ENCODE measurements at regions not wholly inside any gene's neighbourhood (a gene's known extent, or its start where the extent isn't known, plus 50 kb on each side); places are given as distances from the start of the nearest gene placed in this dataset.
A peak's percentile ranks its signal among the peaks of the same experiment; 100 is the strongest.
"Not testable (repeated sequence)": the region's sequence is repeated elsewhere in the genome, so short reads cannot be mapped to it uniquely, and the experiment has no call there.

DNA sequence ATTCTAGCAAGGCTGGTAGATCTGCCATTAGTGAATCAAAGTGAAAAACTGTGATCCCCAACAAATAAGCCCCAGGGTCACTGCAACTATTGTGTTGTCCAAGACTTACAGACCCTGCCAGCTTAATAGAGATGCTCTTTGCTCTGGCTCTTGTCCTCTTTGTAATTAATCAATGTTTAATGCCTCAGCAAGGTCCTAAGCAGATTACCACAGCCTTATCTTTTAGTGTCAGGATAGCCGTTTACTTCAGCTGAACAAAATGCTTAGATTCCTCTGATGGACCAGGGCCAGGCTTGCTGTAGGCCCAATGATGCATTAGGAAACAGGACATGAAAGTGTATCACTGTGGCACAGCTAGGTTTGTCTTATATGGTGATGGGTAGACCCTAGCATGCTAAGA lies 353.3 kb downstream of the HACE1 start:
- DNase-seq (ENCODE audit: low spot score) = no peak

DNA sequence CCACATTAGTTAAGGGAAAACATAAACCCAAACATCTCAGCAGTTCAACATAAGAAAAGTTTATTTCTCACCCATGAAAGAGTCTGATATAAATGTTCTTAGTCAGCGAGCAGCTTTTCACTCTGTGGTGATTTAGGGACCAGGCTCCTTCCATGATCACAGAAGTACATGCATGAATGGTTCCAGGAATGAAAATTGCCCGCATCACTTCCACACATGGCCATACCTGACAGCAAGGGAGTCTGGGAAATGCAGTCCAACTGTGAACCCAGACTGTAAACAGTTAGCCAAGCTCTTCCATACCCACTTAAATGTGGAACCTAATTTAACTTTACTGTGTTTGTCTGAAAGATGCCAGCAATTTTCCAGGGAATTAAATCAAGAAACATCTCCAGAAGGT lies 353.9 kb downstream of the HACE1 start:
- no peak for DNase-seq (ENCODE audit: low spot score)

DNA sequence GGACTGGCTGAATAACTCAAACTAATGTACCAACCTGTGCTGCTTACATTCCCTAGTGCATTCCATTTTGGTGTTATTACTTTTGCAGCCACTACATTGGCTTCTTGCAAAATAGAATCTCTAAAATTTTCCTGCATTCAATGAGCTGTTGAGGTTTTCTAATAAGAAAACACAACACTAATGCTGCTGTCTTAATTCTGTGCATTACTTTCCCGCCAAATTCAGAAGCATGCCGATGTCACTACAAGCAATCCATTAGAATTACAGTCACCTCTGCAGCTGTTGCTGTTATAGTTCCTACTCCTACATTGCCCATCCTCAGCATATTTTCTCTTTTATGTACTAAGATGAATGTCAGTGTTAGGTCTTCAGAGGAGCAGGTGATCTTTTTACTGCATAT lies 359.5 kb downstream of the HACE1 start:
- DNase-seq (ENCODE audit: low spot score) = no peak

DNA sequence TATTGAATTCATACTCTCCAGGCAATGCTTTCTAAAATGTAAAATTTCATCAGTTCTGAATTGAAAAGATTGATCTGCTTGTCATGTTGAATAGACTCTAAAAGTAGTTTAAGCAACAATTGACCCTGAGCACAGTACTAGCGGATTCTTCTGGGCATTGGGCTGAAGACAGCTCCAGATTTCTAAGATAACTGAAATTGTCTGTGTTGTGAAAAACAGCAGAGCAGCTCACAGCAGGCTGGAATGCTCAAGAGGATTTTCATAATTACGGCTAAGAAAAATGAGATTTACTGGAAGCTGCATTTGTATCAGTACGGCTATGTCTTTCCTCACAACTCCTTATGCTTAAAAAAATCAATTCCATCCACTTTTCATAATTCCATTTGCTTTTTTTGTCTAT lies 373.7 kb downstream of the HACE1 start:
- DNase-seq (ENCODE audit: low spot score) = no peak

DNA sequence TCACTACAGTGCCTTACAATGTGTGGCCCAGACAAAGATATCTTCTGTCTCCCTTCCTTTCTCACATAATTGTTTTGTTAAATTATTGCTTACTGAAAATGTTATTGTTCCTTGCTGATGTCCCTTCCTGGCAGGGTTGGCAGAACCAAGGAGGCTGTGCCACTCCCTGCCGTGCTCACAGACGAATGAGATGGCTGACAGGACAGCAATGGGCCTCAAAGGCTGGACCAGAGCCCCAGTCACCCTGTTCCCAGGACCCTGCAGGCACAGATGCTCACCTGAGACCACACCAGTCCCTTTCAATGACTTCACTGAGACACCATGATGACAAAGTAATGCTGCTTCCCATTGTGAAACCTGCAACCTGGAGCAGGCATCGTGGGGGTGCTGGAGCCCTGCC lies 375.1 kb downstream of the HACE1 start:
- DNase-seq (ENCODE audit: low spot score) = no peak

DNA sequence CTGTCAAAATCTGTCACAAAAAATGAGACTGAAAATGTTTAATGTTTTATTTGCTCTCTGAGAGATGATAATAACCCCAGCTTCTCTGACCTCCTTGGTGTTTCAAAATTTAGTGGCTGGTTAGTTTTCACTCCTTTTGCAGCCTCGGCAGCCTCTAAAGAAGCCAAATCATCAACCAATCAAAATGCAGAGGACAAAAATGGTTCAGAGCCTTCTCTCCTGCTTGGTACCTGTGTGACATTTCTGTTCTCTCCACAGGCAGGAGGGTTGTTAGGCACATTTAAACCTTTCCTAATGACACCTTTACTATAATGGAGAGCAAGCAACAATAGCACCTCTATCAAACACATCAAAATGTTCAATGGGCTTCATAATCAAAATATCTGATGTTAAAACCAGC lies 375.5 kb downstream of the HACE1 start:
- no peak for DNase-seq (ENCODE audit: low spot score)

DNA sequence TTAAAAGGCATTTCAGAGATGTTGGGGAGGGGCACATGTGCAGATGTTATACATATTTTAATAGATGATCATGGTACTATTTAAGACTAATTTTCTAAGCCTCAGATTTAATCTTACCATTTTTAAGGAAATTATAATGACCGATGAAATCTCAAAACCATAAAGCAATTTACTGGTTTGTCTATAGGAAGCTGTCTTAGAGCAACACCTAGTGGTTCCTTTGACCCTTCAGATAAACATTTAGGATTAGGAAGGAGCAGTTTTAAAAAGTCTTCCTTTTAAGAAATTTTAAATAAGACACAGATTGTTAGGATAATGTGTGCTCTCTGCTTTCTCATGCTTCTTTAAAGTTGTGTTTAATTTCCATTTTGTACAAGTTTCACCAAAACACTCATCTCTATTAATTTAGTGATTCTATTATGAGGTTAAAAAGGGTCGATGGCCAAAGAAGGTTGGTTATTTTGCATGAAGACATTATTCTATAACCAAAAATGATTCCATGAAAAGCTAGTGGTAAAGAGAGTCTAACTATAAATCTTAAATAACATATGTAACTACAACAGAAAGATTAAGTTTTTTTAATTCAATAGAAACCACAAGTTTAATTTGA lies 376.4 kb downstream of the HACE1 start:
- DNase-seq (ENCODE audit: low spot score) = peak; percentile 11

DNA sequence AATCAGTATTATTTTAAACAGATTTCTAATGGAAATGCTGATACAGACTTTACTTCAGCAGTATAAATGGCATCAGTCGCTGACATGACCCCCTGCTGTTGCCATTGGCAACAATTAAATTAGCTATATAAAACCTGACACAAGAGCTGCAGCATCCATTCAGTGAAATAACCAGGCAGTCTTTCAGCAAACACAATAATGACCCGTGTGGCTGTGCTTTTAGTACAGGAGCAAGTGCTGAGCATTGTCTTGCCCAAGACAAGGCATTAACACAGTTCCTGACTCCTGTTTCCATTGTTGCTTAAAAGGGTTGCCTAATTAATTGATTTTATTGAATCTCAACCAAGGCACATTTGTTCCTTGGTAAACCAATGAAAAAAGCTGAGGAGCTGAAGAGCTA lies 382.1 kb downstream of the HACE1 start:
- no peak for DNase-seq (ENCODE audit: low spot score)

DNA sequence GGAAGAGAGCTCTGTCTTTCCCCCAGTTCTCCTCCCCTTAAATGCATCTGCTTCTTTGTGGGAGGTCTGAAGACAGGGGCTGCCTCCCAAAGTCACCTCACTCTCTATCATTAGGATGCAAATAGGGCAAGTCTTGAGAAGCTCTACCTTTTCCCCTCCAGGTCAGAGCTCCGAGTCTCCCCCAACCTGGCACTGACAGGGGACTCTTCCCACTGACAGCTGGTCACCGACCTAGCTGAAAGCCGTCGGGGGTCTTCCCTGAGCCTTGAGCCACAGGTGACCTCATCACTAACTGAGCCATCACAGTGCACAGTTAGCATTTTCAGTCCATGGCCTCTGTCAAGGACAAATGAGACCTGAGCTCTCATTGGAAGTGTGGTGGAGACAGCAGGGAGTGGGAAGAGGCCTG lies 386.7 kb downstream of the HACE1 start:
- DNase-seq (ENCODE audit: low spot score) = no peak

DNA sequence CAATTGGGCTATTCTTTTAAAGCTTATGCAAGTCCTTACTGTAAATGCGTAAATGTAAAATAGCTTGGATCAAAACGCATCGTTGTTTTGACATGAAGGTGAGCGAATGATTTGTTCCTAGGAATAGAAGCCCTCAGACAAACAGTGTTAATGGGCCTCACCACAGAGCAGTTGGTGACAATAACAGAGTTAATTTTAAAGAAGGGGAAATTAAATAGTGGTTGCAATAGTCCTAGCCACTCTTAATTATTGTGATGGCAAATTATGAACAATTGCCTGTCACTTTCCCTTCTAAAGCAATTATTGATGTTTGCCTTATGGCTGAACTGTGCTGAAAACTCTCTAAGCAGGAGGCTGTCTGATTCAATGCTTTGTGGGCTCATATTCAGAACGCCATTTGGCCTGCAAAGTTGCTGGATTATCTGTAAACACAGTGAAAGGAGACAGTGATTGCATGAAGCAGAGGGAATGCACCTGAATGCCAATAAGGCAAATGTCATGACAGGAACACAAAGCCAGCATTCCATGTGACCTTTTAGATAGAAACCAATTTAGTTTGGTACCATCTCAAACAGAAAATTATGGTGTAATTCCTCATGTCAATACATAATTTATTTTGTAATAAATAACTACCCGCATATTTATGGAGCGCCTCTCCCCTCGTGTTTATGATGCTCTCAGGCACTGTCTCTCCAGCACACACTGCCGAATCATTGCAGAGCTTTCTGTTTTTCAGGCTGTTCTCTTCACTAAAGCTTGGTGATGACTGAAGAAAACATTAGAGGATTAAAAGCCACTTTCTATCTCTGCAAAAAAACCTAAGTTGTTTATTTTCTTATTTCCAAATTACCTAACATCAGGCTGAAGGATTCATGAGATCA lies 387.5 kb downstream of the HACE1 start:
- no peak for DNase-seq (ENCODE audit: low spot score)

DNA sequence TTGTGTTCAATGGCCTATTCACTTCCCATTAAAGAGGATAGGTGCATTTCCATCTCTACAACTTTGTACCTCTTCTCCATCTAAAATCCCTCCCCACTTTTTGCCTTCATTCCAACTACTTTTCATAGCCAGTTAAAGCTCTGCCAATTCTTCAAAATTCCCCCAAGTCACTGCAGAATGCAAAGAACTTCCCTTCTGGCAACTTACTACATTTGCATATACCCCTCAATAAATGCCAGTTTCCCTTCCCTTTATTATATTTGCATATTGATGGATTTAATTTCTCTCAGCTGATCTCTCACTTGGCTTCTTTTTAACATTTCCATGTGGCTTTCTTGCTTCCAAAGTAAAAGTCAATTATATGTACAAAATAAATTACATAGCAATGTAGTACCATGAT lies 393.4 kb downstream of the HACE1 start:
- no peak for DNase-seq (ENCODE audit: low spot score)

DNA sequence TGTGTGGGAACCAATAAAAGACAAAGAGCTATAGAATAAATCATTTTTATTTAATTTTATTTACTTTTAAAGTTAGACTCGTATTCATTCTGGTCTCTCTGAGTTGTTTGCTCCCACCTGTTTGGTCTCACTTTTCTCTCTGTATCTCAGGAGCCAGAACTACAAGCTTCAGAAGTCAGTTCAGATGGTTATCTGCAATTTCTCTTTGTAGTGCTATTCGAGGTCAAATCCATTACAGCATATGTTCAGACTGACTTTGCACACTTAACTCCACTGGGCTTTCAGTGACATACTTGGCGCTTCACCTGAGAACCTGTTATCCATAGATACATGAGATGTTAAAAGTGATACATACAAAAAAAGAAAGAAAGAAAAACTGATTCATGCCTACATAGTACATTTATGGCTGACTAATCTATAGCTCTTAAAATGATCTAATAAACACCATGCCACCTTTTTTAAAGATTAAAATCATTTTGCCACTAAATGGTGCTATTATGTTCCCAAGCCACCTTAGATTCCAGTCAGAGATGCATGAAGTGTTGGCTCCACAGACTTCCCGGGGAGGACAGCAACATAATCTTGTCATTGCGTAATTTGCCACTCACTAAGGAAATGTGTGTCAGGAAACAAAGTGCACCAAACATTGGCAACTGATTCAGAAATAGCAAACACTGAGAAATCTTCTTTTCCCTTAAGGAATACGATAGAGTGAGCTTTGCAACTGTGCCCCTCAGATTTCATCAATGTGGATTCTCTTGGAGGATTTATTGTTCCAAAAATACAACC lies 396.7 kb downstream of the HACE1 start:
- no peak for DNase-seq (ENCODE audit: low spot score)

DNA sequence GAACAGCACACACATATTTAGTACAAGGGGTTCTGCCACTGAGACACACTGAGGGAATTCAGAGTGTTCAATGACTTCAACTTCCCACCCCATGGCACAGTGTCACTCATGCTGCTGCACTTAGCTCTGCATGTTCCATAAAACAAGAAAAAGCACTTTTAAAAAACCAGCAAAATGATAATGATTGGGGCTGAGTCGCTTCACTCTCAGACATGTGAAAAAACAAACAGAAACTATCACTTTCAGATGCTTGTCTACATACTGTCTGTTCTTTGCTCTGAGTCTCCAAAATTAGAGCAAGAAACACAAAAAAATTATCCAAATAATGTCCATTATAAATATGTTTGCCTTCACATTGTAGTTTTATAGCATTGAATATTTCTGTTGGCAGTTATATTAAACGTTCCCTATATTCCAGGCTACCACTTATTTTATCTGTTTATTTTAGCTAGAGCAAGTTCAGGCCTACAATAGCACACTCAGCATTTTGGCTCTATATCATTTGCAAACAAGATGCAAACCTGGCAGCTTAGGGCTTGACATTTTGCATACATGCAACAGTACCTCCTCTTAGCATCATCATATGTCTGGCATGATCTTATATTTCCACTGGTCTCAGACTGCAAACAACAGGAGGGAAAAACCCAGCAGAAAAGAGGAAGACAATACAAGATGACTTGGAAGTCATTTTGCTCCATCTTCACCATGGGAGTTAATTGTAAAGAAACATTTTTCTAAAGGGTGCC lies 398.8 kb downstream of the HACE1 start:
- DNase-seq (ENCODE audit: low spot score) = no peak

DNA sequence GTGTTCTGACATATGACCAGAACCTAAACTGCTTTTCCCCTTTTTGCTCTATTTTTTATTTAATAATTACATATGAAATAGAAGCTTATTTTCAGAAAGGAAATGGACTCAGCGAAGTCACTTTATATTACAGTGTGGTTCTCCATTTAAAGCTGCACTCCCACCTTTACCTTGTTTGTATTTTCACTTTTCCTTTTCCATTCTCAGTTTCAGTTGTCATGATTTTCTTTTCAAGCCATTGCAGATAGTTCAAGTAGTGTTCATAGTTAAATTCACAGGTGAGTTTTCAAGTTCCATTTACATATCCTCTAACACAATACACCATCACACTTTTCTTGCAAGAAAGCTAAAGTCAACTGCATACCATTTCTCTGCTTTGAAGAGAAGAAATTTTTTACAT lies 400.2 kb downstream of the HACE1 start:
- DNase-seq (ENCODE audit: low spot score) = no peak

DNA sequence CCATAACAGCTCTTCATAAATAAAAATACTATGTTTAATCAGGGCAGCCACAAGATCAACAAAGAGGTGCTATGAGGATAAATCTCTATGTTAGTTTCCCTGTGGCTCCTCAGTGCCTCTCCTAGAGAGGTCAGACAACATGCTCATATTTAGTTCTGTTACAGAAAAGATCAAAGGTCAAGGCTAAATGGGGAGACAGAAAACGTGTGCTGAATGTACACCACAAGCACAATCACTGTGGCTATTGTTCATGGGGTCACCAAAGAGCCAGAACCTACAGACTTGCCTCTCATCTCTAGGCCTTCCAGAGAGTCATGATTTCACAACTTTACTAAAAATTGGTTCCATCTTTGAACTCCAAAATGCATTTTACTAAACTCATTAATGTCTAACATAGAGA lies 409.8 kb downstream of the HACE1 start:
- no peak for DNase-seq (ENCODE audit: low spot score)

DNA sequence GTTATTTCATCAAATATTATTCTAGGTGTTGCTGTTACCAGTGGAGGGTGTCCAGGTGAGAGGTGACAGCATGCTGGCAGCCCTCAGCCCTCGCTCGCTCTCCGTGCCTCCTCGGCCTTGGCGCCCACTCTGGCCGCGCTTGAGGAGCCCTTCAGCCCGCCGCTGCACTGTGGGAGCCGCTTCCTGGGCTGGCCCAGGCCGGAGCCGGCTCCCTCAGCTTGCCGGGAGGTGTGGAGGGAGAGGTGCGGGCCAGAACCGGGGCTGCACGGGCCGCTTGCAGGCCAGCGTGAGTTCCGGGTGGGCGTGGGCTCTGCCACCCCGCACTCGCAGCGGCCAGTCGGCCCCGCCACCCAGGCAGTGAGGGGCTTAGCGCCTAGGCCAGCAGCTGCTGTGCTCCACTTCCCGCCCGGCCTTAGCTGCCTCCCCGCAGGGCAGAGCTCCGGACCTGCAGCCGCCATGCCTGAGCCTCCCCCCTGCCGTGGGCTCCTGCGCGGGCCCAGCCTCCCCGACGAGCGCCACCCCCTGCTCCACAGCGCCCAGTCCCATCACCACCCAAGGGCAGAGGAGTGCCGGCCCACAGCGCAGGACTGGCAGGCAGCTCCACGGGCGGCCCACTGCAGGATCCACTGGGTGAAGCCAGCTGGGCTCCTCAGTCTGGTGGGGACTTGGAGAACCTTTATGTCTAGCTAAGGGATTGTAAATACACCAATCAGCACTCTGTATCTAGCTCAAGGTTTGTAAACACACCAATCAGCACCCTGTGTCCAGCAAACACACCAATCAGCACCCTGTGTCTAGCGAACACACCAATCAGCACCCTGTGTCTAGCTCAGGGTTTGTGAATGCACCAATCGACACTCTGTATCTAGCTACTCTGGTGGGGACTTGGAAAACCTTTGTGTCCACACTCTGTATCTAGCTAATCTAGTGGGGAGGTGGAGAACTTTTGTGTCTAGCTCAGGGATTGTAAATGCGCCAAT lies 413.3 kb downstream of the HACE1 start:
- not testable (repeated sequence) for DNase-seq (ENCODE audit: low spot score)

DNA sequence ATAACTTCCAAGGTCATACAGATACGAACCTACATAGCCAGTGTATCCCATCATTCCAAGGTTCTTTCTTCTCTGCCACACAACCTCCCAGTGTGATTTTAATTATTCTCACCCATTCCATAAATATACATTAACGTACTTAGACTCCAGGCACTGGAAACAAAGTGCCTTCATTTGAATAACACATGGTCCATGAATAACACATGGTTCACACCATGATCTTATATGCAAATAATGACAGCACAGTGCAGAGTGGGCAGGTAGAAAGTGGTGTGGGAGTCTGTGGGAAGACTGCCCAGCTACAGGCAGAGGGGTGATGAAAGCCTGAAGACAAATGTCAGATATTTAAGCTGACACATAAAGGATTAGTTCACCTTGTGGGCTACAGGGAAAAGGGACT lies 425.2 kb downstream of the HACE1 start:
- no peak for DNase-seq (ENCODE audit: low spot score)

DNA sequence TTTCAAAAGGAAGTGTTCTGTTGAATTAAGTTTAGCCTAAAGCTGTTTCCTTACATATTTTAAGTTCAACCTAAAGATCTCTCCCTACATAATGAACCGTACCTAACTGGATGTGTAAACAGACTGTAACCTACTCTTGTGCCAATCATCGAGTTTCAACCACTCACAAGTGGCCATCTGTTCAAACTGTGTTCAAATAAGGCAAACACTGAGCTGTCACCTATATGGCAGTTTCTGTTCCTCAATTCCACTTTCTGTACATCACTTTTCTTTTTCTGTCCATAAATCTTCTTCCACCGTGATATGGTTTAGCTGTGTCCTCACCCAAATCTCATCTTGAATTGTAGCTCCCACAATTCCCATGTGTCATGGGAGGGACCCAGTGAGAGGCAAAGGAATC lies 428.6 kb downstream of the HACE1 start:
- no peak for DNase-seq (ENCODE audit: low spot score)

DNA sequence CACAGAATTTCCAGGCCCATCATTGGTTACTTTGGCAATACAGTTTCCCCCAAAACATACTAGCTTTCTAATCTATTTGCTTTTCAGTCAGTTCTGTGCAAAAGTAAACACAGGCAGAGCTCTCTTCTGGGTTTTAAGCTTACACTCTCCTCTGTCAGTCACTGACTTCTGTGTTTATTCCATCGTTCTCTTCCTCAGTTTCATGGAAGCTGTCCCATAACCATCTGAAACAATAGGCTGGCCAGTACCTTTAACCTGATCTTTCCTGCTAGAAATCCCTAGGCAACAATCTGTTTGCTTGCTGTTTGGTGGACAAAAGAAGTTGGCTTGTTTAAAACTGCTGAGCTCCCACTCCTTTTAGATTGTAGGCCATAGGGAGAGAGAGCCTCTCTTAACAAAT lies 431.5 kb downstream of the HACE1 start:
- DNase-seq (ENCODE audit: low spot score) = no peak

DNA sequence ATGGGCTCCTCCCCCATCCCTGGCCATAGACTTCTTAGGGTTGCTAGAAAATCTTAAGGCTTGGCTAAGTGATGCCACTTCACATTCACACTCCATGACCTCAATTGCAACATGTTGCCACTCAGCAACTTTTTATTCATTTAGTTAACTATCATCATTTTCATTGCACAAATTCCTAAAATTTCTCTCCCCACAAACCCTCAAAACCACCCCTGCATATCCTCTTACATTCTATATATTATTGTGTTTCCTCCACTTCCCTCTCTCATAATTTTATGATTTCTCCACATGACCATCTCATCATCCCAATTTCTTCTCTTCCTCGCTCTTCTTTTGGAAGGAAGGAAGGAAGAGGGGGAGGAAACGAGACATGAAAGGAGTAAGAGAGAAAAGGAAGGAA lies 436.0 kb downstream of the HACE1 start:
- no peak for DNase-seq (ENCODE audit: low spot score)

DNA sequence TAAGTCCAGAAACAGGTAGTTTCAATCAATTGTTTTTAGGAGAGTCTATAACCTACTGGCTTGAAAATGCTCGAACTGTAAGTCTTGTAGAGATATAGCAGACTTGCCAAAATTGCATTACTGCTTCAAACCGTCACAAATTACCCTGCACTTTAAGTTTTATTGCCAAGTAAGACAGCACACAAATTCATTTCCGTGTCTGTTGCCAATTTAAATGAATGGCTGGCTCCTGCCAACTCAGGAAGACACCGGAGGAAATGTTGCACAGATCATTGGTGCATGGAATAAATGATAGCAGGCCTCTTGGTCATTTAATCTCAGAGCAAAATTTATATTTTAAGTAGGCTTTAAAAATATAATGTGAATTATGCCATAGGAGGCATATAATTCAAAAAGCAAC lies 438.1 kb downstream of the HACE1 start:
- no peak for DNase-seq (ENCODE audit: low spot score)

Data from kidney capillary endothelial cell (primary cell).